ENCODE measurements at regions not wholly inside any gene's neighbourhood (a gene's known extent, or its start where the extent isn't known, plus 50 kb on each side); places are given as distances from the start of the nearest gene placed in this dataset.

DNA sequence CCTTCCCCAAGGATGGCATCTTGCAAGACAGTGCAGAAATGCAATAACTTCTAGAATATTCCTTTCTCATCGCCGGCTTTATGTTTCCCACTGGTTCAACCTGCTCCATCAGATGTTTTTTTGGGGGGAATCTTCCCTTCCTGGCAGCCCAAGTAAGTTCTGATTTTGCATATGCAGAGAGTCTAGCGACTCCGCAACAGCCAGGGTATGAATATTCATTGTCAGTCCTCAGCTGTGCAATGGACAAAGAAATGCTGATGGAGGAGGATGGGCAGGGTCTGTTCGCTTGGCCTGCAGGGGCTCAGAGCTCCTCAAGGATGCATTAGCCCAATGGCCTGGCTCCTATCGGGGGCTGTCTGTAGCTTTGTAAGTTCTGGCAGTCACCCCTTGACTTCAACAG is 358.8 kb upstream of the CCL2 start:
- ChIA-PET CTCF (no interaction called here), POLR2A (no interaction called here)
- Mint-ChIP-seq H3K27me3 (peaks cover 5% of the 10 kb centered on the region), H3K4me1 (no peaks in the 10 kb centered on the region), H3K36me3 (ENCODE audit: low read depth) (no peaks in the 10 kb centered on the region), H3K27ac (no peak overlapping the region), H3K9me3 (no peaks in the 10 kb centered on the region), H3K4me3 (no peak overlapping the region)
- DNase-seq = no peak

DNA sequence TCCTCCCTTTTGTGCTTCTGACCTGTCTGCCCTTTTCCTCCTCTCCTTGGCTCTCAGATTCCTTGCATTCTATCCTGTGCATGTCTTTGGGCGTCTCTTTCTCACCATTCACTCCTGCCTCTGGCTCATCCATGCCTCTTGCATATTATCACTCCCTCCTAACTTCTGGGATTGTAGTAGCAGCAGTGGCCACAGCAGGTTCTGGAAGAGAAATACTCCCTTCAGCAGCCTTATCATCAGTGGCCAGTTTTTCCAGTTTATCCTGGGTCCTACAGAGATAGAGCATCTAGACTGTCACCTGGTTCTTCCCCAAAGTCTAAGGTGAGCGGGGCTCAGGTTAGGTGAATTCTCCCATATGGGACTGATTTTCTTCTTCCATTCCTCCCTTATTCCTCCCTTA is 354.0 kb upstream of the CCL2 start:
- H3K9me3 Mint-ChIP-seq = no peaks in the 10 kb centered on the region
- no peaks in the 10 kb centered on the region for H3K4me1 Mint-ChIP-seq
- no peaks in the 10 kb centered on the region for H3K36me3 Mint-ChIP-seq (ENCODE audit: low read depth)
- ChIA-PET CTCF (no interaction called here), POLR2A (no interaction called here)
- H3K27ac Mint-ChIP-seq = no peak overlapping the region
- DNase-seq = no peak
- H3K27me3 Mint-ChIP-seq = peaks cover 12% of the 10 kb centered on the region
- H3K4me3 Mint-ChIP-seq = no peak overlapping the region

DNA sequence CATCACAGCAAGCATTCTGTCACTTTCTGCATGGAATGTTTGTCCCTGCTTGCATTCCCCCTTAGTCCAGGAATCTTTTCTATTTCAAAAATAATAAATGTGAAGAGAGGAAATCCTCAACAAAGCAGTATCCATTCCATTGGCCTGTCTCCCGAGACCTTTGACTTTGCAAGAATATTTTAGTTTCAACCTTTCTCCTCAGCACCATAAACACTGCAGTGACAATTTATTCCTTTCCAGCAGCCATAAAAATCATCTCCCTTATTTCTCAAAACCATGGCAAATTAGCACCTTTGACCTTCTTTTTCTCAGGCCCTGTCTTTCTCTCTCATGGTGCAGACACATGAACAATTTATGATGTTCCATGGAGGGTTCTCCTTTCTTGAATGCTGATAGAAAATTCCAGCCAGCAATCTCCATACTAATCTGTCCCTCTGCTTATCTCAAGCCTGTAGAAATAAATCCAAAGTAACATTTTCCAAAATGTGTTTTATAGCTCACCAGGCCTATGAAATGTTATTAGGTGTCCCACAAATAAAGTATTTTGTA is 352.1 kb upstream of the CCL2 start:
- POLR2A ChIA-PET = no interaction called here
- no peaks in the 10 kb centered on the region for H3K9me3 Mint-ChIP-seq
- CTCF ChIA-PET = no interaction called here
- H3K4me1 Mint-ChIP-seq = no peaks in the 10 kb centered on the region
- no peaks in the 10 kb centered on the region for H3K36me3 Mint-ChIP-seq (ENCODE audit: low read depth)
- peaks cover 12% of the 10 kb centered on the region for H3K27me3 Mint-ChIP-seq
- H3K4me3 Mint-ChIP-seq = no peak overlapping the region
- DNase-seq = no peak
- no peak overlapping the region for H3K27ac Mint-ChIP-seq

DNA sequence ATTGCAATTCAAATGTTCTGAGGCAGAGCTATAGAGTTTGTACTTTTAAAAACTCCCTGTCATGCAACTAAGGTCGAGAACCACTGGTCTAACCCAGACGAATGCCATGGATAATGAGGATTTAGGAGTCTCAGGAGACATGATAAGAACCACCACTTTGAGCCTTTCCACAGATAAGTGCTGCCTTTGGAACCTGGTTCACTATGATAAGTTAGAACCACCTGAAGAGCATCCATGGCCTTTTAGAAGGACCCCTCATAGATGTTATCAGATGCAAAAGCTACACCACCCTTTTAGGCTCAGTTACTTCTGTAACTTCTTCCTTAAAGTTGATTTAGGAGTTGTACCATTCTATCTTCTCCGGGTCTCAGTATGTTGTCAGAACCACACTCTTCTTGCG is 350.6 kb upstream of the CCL2 start:
- Mint-ChIP-seq H3K27ac (no peak overlapping the region), H3K9me3 (no peaks in the 10 kb centered on the region), H3K36me3 (ENCODE audit: low read depth) (no peaks in the 10 kb centered on the region), H3K4me3 (no peak overlapping the region), H3K27me3 (peaks cover 10% of the 10 kb centered on the region), H3K4me1 (no peaks in the 10 kb centered on the region)
- DNase-seq = no peak
- ChIA-PET POLR2A (no interaction called here), CTCF (no interaction called here)

- DNase-seq = no peak
- peaks cover 10% of the 10 kb centered on the region for H3K27me3 Mint-ChIP-seq
- no peaks in the 10 kb centered on the region for H3K4me1 Mint-ChIP-seq
- H3K9me3 Mint-ChIP-seq = no peaks in the 10 kb centered on the region
- POLR2A ChIA-PET = no interaction called here
- CTCF ChIA-PET = no interaction called here
- no peaks in the 10 kb centered on the region for H3K36me3 Mint-ChIP-seq (ENCODE audit: low read depth)
- no peak overlapping the region for H3K4me3 Mint-ChIP-seq
- no peak overlapping the region for H3K27ac Mint-ChIP-seq
Observed at GRCh38 chr17:33905338-33905800, 349.7 kb upstream of the CCL2 start.

GRCh38 chr17:33908363-33909064 is 346.6 kb upstream of the CCL2 start:
- H3K27ac Mint-ChIP-seq = no peak overlapping the region

GRCh38 chr17:33910200-33910857 is 344.8 kb upstream of the CCL2 start:
- Mint-ChIP-seq H3K36me3 (ENCODE audit: low read depth) (no peaks in the 10 kb centered on the region), H3K9me3 (no peaks in the 10 kb centered on the region), H3K27ac (no peak overlapping the region), H3K27me3 (no peaks in the 10 kb centered on the region), H3K4me1 (no peaks in the 10 kb centered on the region), H3K4me3 (no peak overlapping the region)
- ChIA-PET CTCF (no interaction called here), POLR2A (no interaction called here)
- no peak for DNase-seq

More at GRCh38 chr17:33908363-33909064, 346.6 kb upstream of the CCL2 start:
- ChIA-PET CTCF (no interaction called here), POLR2A (no interaction called here)
- Mint-ChIP-seq H3K27me3 (no peaks in the 10 kb centered on the region), H3K4me3 (no peak overlapping the region), H3K36me3 (ENCODE audit: low read depth) (no peaks in the 10 kb centered on the region), H3K4me1 (no peaks in the 10 kb centered on the region), H3K9me3 (no peaks in the 10 kb centered on the region)
- DNase-seq = no peak

- Mint-ChIP-seq H3K27me3 (peaks cover 4% of the 10 kb centered on the region), H3K36me3 (ENCODE audit: low read depth) (no peaks in the 10 kb centered on the region), H3K27ac (no peak overlapping the region), H3K4me1 (no peaks in the 10 kb centered on the region), H3K4me3 (no peak overlapping the region), H3K9me3 (no peaks in the 10 kb centered on the region)
- POLR2A ChIA-PET = no interaction called here
- no peak for DNase-seq
- CTCF ChIA-PET = no interaction called here
Observed at GRCh38 chr17:33914125-33914524, 341.0 kb upstream of the CCL2 start.

DNA sequence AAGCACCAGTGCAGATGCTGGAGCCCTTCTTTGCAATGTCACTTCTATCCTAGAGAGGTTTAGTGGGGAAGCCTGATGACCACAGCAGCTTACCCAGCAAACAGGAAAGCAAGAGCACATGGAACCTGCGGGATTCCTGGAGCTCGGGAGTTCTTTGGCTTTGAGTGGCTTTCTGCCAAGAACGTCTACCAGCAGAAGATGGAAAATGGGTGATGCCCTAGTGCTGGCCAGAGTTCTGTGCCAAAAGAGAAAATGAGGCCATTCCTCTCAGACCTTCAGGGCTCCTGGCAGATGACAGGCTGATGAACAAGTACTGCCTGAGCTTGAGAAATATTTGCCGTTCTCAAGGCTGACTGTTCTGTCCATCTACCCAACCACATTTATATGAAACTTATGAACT is 332.1 kb upstream of the CCL2 start:
- no peak overlapping the region for H3K27ac Mint-ChIP-seq
- peaks cover 18% of the 10 kb centered on the region for H3K27me3 Mint-ChIP-seq
- no peaks in the 10 kb centered on the region for H3K4me1 Mint-ChIP-seq
- ChIA-PET POLR2A (no interaction called here), CTCF (no interaction called here)
- H3K9me3 Mint-ChIP-seq = no peaks in the 10 kb centered on the region
- H3K4me3 Mint-ChIP-seq = no peak overlapping the region
- no peaks in the 10 kb centered on the region for H3K36me3 Mint-ChIP-seq (ENCODE audit: low read depth)
- DNase-seq = no peak

- no peaks in the 10 kb centered on the region for H3K36me3 Mint-ChIP-seq (ENCODE audit: low read depth)
- H3K9me3 Mint-ChIP-seq = no peaks in the 10 kb centered on the region
- no peaks in the 10 kb centered on the region for H3K4me1 Mint-ChIP-seq
Observed at GRCh38 chr17:33924104-33924503, 331.0 kb upstream of the CCL2 start.

GRCh38 chr17:33925649-33926048 is 329.4 kb upstream of the CCL2 start:
- Mint-ChIP-seq H3K27ac (no peak overlapping the region), H3K9me3 (no peaks in the 10 kb centered on the region), H3K4me3 (no peak overlapping the region), H3K4me1 (no peaks in the 10 kb centered on the region), H3K27me3 (peaks cover 13% of the 10 kb centered on the region), H3K36me3 (ENCODE audit: low read depth) (no peaks in the 10 kb centered on the region)
- no peak for DNase-seq
- ChIA-PET CTCF (no interaction called here), POLR2A (no interaction called here)

More at GRCh38 chr17:33924104-33924503, 331.0 kb upstream of the CCL2 start:
- Mint-ChIP-seq H3K4me3 (no peak overlapping the region), H3K27ac (no peak overlapping the region), H3K27me3 (peaks cover 18% of the 10 kb centered on the region)
- POLR2A ChIA-PET = no interaction called here
- CTCF ChIA-PET = no interaction called here
- DNase-seq = no peak

- Mint-ChIP-seq H3K9me3 (no peaks in the 10 kb centered on the region), H3K4me3 (no peak overlapping the region), H3K27me3 (peaks cover 3% of the 10 kb centered on the region), H3K36me3 (ENCODE audit: low read depth) (no peaks in the 10 kb centered on the region), H3K4me1 (no peaks in the 10 kb centered on the region), H3K27ac (no peak overlapping the region)
- CTCF ChIA-PET = no interaction called here
- POLR2A ChIA-PET = no interaction called here
- DNase-seq = no peak
Observed at GRCh38 chr17:33927732-33928133, 327.4 kb upstream of the CCL2 start.

DNA sequence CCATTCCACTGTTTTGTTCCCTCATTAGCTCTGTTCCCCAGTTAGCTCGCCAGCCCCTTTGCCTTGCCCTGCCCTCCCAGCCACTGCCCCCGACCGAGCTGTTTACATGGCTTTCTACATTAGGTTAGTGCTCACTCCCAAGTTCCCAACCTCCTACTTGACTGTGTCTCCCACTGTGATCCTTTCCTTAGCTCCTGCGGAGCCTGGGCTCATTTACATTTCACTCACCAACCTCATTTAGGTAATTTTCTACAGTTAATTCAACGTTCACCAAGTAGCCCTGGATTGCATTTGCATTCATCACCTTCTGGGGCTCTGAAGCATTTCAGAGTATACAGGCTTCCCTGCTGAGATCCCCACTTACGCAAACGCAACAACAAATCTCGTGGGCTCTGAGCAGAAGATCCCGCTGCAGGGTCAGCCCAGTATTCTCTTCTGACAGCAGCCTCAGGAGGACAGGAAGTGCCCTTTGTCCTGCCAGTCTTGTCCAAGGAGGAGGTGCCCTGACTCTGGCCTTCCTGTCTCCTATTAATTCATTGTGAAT is 325.8 kb upstream of the CCL2 start:
- H3K9me3 Mint-ChIP-seq = no peaks in the 10 kb centered on the region
- H3K4me1 Mint-ChIP-seq = no peaks in the 10 kb centered on the region
- H3K4me3 Mint-ChIP-seq = no peak overlapping the region
- no peaks in the 10 kb centered on the region for H3K36me3 Mint-ChIP-seq (ENCODE audit: low read depth)
- H3K27ac Mint-ChIP-seq = no peak overlapping the region
- no peak for DNase-seq
- H3K27me3 Mint-ChIP-seq = peaks cover 3% of the 10 kb centered on the region
- POLR2A ChIA-PET = no interaction called here
- CTCF ChIA-PET = no interaction called here

Data from activated CD4-positive, alpha-beta T cell treated with anti-CD3 and anti-CD28 coated beads, Interleukin-2, amount 10 ng/mL, durations not matched to agents 7 days and 5 days (primary cell).